Prostate gland (tissue), 2 donors: ENCODE measurements at regions not wholly inside any gene's neighbourhood (a gene's known extent, or its start where the extent isn't known, plus 50 kb on each side); places are given as distances from the start of the nearest gene placed in this dataset.

Experiments
- POLR2A ChIP-seq: fragments of 450-650 bp; IDR thresholded peaks from one replicate; pipeline ENCODE4 v1.6.1; 2016; ENCODE audit warnings: antibody characterized with exemption, mild to moderate bottlenecking
- TF ChIP-seq, protein P1 (sequence below), 4 experiments: fragments of 200-600 bp in 2 of 4; fragments of 450-650 bp in 2 of 4; sonication (generic) in 2 of 4; IDR thresholded peaks; 1 replicate in 3 of 4; 2 replicates in 1 of 4; pipeline ENCODE4 v1.5.1; 2016 to 2019; ENCODE audit warnings: antibody characterized with exemption in 4 of 4, mild to moderate bottlenecking in 2 of 4, moderate library complexity in 2 of 4

DNA sequence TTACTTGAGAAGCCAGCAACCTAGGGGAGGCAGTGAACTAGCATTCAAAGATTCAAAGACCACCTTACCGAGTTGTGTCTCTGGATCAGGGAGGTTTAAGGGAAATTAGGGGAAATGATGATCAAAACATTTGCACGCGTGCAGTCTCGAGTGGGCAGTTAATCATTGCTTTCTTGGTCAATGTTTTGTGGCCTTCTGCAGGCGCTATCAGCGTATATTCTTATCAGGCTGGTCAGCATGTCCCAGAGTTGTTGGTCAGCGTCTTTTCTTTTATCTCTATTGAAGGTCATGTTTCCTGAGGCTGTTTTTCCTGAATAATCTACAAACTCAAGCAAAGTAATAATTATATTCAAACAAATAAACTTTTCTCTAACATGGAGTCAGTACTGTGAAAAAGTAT lies 84.0 kb upstream of the ZNF81 start:
- TF ChIP-seq POLR2A: no peak
- TF ChIP-seq, protein P1, sequence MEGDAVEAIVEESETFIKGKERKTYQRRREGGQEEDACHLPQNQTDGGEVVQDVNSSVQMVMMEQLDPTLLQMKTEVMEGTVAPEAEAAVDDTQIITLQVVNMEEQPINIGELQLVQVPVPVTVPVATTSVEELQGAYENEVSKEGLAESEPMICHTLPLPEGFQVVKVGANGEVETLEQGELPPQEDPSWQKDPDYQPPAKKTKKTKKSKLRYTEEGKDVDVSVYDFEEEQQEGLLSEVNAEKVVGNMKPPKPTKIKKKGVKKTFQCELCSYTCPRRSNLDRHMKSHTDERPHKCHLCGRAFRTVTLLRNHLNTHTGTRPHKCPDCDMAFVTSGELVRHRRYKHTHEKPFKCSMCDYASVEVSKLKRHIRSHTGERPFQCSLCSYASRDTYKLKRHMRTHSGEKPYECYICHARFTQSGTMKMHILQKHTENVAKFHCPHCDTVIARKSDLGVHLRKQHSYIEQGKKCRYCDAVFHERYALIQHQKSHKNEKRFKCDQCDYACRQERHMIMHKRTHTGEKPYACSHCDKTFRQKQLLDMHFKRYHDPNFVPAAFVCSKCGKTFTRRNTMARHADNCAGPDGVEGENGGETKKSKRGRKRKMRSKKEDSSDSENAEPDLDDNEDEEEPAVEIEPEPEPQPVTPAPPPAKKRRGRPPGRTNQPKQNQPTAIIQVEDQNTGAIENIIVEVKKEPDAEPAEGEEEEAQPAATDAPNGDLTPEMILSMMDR (IDR thresholded peaks at IDR 0.05): no peak
